H9 (cell line): ENCODE measurements at regions not wholly inside any gene's neighbourhood (a gene's known extent, or its start where the extent isn't known, plus 50 kb on each side); places are given as distances from the start of the nearest gene placed in this dataset.

Experiments used
- DNase-seq: peaks from one replicate; pipeline ENCODE4 v3.0.0-alpha.2; 2017
- H2AFZ ChIP-seq: one replicate; pipeline ENCODE4 v1.6.1; 2013; ENCODE audit warnings: mild to moderate bottlenecking, low read length, control low read depth, moderate library complexity
- H2AK5ac ChIP-seq: 2 replicates; pipeline ENCODE4 v1.6.1; 2013; ENCODE audit warnings: low read length, control low read depth, mixed read lengths; ENCODE audit not compliant: insufficient read length
- H2BK120ac ChIP-seq: one replicate; pipeline ENCODE4 v1.6.1; 2013; ENCODE audit warnings: low read depth, mild to moderate bottlenecking, low read length, control low read depth, inconsistent platforms; ENCODE audit not compliant: poor library complexity, severe bottlenecking
- H2BK12ac ChIP-seq: 2 replicates; pipeline ENCODE4 v1.6.1; 2013; ENCODE audit warnings: low read length, control low read depth, mixed read lengths, low read depth; ENCODE audit not compliant: insufficient read length
- H2BK15ac ChIP-seq: 2 replicates; pipeline ENCODE4 v1.6.1; 2013; ENCODE audit warnings: low read depth, low read length, control low read depth
- H2BK20ac ChIP-seq: one replicate; pipeline ENCODE4 v1.6.1; 2013; ENCODE audit warnings: low read depth, mild to moderate bottlenecking, low read length, control low read depth, inconsistent platforms; ENCODE audit not compliant: poor library complexity, severe bottlenecking
- H2BK5ac ChIP-seq: 2 replicates; pipeline ENCODE4 v1.6.1; 2013; ENCODE audit warnings: low read length, control low read depth, mixed read lengths; ENCODE audit not compliant: insufficient read length
- H3K14ac ChIP-seq: 2 replicates; pipeline ENCODE4 v1.6.1; 2013; ENCODE audit warnings: low read length, control low read depth; ENCODE audit not compliant: insufficient read depth
- H3K18ac ChIP-seq: 2 replicates; pipeline ENCODE4 v1.6.1; 2013; ENCODE audit warnings: low read depth, mild to moderate bottlenecking, mixed read lengths, low read length, control low read depth; ENCODE audit not compliant: insufficient read length
- H3K23ac ChIP-seq: 2 replicates; pipeline ENCODE4 v1.6.1; 2013; ENCODE audit warnings: low read length, control low read depth, mixed read lengths, low read depth; ENCODE audit not compliant: insufficient read length
- H3K23me2 ChIP-seq: 2 replicates; pipeline ENCODE4 v1.6.1; 2013; ENCODE audit warnings: low read depth, mild to moderate bottlenecking, mixed read lengths, low read length, control low read depth; ENCODE audit not compliant: insufficient read length, poor library complexity, severe bottlenecking
- H3K27ac ChIP-seq: 2 replicates; pipeline ENCODE4 v1.5.1; 2013; ENCODE audit warnings: low read length, control low read depth, mixed read lengths, low read depth; ENCODE audit not compliant: insufficient read length
- H3K27me3 ChIP-seq: 2 replicates; pipeline ENCODE4 v1.6.1; 2013; ENCODE audit warnings: low read length, control low read depth, inconsistent platforms; ENCODE audit not compliant: insufficient read depth
- H3K4ac ChIP-seq: 2 replicates; pipeline ENCODE4 v1.6.1; 2013; ENCODE audit warnings: low read depth, mild to moderate bottlenecking, control low read depth, inconsistent platforms, low read length, moderate library complexity
- H3K4me1 ChIP-seq: 2 replicates; pipeline ENCODE4 v1.6.1; 2013; ENCODE audit warnings: low read length, control low read depth, inconsistent platforms; ENCODE audit not compliant: insufficient read depth
- H3K4me2 ChIP-seq: 2 replicates; pipeline ENCODE4 v1.6.1; 2013; ENCODE audit warnings: low read length, control low read depth, mixed read lengths; ENCODE audit not compliant: insufficient read length, insufficient read depth
- H3K56ac ChIP-seq: 2 replicates; pipeline ENCODE4 v1.6.1; 2013; ENCODE audit warnings: low read depth, mild to moderate bottlenecking, mixed read lengths, low read length, control low read depth; ENCODE audit not compliant: insufficient read length
- H3K79me1 ChIP-seq: 2 replicates; pipeline ENCODE4 v1.6.1; 2013; ENCODE audit warnings: low read depth, mild to moderate bottlenecking, moderate library complexity, low read length, control low read depth, inconsistent platforms; ENCODE audit not compliant: insufficient read depth, poor library complexity, severe bottlenecking
- H3K79me2 ChIP-seq: 2 replicates; pipeline ENCODE4 v1.6.1; 2013; ENCODE audit warnings: low read length, control low read depth, inconsistent platforms; ENCODE audit not compliant: insufficient read depth
- H3K9ac ChIP-seq: 2 replicates; pipeline ENCODE4 v1.6.1; 2013; ENCODE audit warnings: low read length, control low read depth, mixed read lengths; ENCODE audit not compliant: insufficient read length; ENCODE audit errors: extremely low read depth
- H3K9me3 ChIP-seq: one replicate; pipeline ENCODE4 v1.6.1; 2013; ENCODE audit warnings: low read depth, low read length, inconsistent platforms; ENCODE audit not compliant: control insufficient read depth
- H3T11ph ChIP-seq: one replicate; pipeline ENCODE4 v1.6.1; 2013; ENCODE audit warnings: mild to moderate bottlenecking, low read length, control low read depth, inconsistent platforms
- H4K20me1 ChIP-seq: one replicate; pipeline ENCODE4 v1.6.1; 2013; ENCODE audit not compliant: control insufficient read depth, insufficient read length, insufficient read depth
- H4K5ac ChIP-seq: 2 replicates; pipeline ENCODE4 v1.6.1; 2013; ENCODE audit warnings: low read depth, mild to moderate bottlenecking, mixed read lengths, low read length, control low read depth; ENCODE audit not compliant: insufficient read length
- H4K8ac ChIP-seq: replicated peaks from 2 replicates; pipeline ENCODE4 v1.6.1; 2013; ENCODE audit warnings: low read length, control low read depth, mixed read lengths, low read depth; ENCODE audit not compliant: insufficient read length
- H4K91ac ChIP-seq: 2 replicates; pipeline ENCODE4 v1.6.1; 2013; ENCODE audit warnings: low read depth, mild to moderate bottlenecking, moderate library complexity, mixed read lengths, low read length, control low read depth; ENCODE audit not compliant: insufficient read length
- H3K27ac Mint-ChIP-seq, 3 experiments: 2 replicates in 2 of 3; 3 replicates in 1 of 3; pipeline ENCODE4 v1.8.0; 2020 to 2021; ENCODE audit warnings: mixed read lengths in 3 of 3, mild to moderate bottlenecking in 1 of 3, moderate library complexity in 1 of 3
- H3K27me3 Mint-ChIP-seq: 2 replicates; pipeline ENCODE4 v1.8.0; 2021; ENCODE audit warnings: low read depth, mild to moderate bottlenecking, moderate library complexity, mixed read lengths
- H3K36me3 Mint-ChIP-seq, 3 experiments: 2 replicates in 2 of 3; 3 replicates in 1 of 3; pipeline ENCODE4 v1.8.0; 2020 to 2021; ENCODE audit warnings: low read depth in 3 of 3, mixed read lengths in 3 of 3; ENCODE audit not compliant: insufficient read depth in 1 of 3
- H3K4me1 Mint-ChIP-seq, 2 experiments: 2 replicates each; pipeline ENCODE4 v1.8.0; 2020; ENCODE audit warnings: mixed read lengths in 2 of 2
- H3K4me3 Mint-ChIP-seq, 2 experiments: 2 replicates in 1 of 2; 3 replicates in 1 of 2; pipeline ENCODE4 v1.8.0; 2020 to 2021; ENCODE audit warnings: mild to moderate bottlenecking in 2 of 2, mixed read lengths in 2 of 2, moderate library complexity in 1 of 2
- H3K9me3 Mint-ChIP-seq, 2 experiments: 2 replicates in 1 of 2; 3 replicates in 1 of 2; pipeline ENCODE4 v1.8.0; 2020; ENCODE audit warnings: mild to moderate bottlenecking in 2 of 2, mixed read lengths in 2 of 2, moderate library complexity in 1 of 2
- CTCF ChIP-seq: fragments of 200-600 bp; sonication (generic); conservative IDR thresholded peaks from 3 replicates; pipeline ENCODE4 v1.8.0; 2021; ENCODE audit warnings: antibody characterized with exemption, mild to moderate bottlenecking
- whole genome bisulfite sequencing: extraction: QIAGEN DNeasy Blood & Tissue Kit; methylation state at CpG from one replicate; pipeline ENCODE4 v1.1.7; 2013; ENCODE audit warnings: missing lambda C conversion rate, low lambda C conversion rate, mixed read lengths; ENCODE audit not compliant: insufficient read length; ENCODE audit errors: extremely low coverage; 5-methylcytosine and 5-hydroxymethylcytosine counted together

- Histone ChIP-seq H3K79me2 (no peaks in the 10 kb centered on the region), H3K79me1 (no peaks in the 10 kb centered on the region), H3K56ac (no peak overlapping the region), H3K14ac (no peak overlapping the region; the same call in 1 of the 2 replicates), H2BK15ac (no peak overlapping the region), H4K91ac (no peak overlapping the region), H3K4me2 (no peak overlapping the region), H3K27ac (no peak overlapping the region), H2BK120ac (no peak overlapping the region), H2AFZ (no peak overlapping the region), H3K4me1 (no peaks in the 10 kb centered on the region), H2BK12ac (no peak overlapping the region), H4K5ac (no peak overlapping the region), H4K20me1 (no peaks in the 10 kb centered on the region), H3T11ph (no peak overlapping the region), H3K18ac (no peak overlapping the region), H3K23ac (no peak overlapping the region), H3K9me3 (no peaks in the 10 kb centered on the region), H2BK5ac (no peak overlapping the region), H2AK5ac (no peak overlapping the region), H4K8ac (no peak overlapping the region), H3K27me3 (no peaks in the 10 kb centered on the region), H2BK20ac (no peak overlapping the region), H3K23me2 (no peaks in the 10 kb centered on the region), H3K9ac (no peak overlapping the region), H3K4ac (no peak overlapping the region)
- Mint-ChIP-seq H3K27me3 (peaks cover 3% of the 10 kb centered on the region; the same call in 1 of the 2 replicates), H3K27ac (no peak overlapping the region), H3K4me1 (peaks cover 11 to 13% of the 10 kb centered on the region in 2 experiments), H3K4me3 (no peak overlapping the region), H3K9me3 (peaks cover 0 to 7% of the 10 kb centered on the region in 2 experiments; a peak in 3 of 5 replicates), H3K36me3 (no peaks in the 10 kb centered on the region; a peak in 2 of 7 replicates)
- no peak for DNase-seq
- WGBS, result no CpG with 5 or more reads among the region's 16 CpGs
- no peak for TF ChIP-seq CTCF
Observed at GRCh38 chr10:128487517-128487916, 361.3 kb upstream of the MKI67 start.
